Retinal pigment epithelial cell (primary cell): ENCODE measurements at regions not wholly inside any gene's neighbourhood (a gene's known extent, or its start where the extent isn't known, plus 50 kb on each side); places are given as distances from the start of the nearest gene placed in this dataset.
"Not testable (repeated sequence)": the region's sequence is repeated elsewhere in the genome, so short reads cannot be mapped to it uniquely, and the experiment has no call there.

Experiments
- DNase-seq: peaks from one replicate; pipeline ENCODE4 v3.0.0-alpha.2; 2010; ENCODE audit warnings: low read depth
- H3K4me3 ChIP-seq: 2 replicates; pipeline ENCODE4 v1.5.1; 2011; ENCODE audit warnings: mild to moderate bottlenecking, low read length, control low read depth, moderate library complexity
- CTCF ChIP-seq: conservative IDR thresholded peaks from 2 replicates; pipeline ENCODE4 v1.5.1; 2011; ENCODE audit warnings: low read depth, low read length, control low read depth, inconsistent platforms

- TF ChIP-seq CTCF, result no peak
- no peak overlapping the region for H3K4me3 ChIP-seq
- DNase-seq, result no peak
Observed at GRCh38 chr3:36643192-36643591, 121.2 kb downstream of the DCLK3 start.

GRCh38 chr3:36635731-36636130 is 128.6 kb downstream of the DCLK3 start:
- DNase-seq, result no peak
- no peak for TF ChIP-seq CTCF
- no peak overlapping the region for H3K4me3 ChIP-seq

GRCh38 chr3:36633897-36634296 is 130.5 kb downstream of the DCLK3 start:
- not testable (repeated sequence) for H3K4me3 ChIP-seq, DNase-seq

GRCh38 chr3:36633060-36633459 is 131.3 kb downstream of the DCLK3 start:
- TF ChIP-seq CTCF, result no peak
- no peak for DNase-seq
- no peak overlapping the region for H3K4me3 ChIP-seq

GRCh38 chr3:36631549-36631948 is 132.8 kb downstream of the DCLK3 start:
- TF ChIP-seq CTCF, result no peak
- H3K4me3 ChIP-seq, result no peak overlapping the region
- DNase-seq, result no peak

- no peak for TF ChIP-seq CTCF
- H3K4me3 ChIP-seq, result no peak overlapping the region
- no peak for DNase-seq
Observed at GRCh38 chr3:36615861-36616260, 148.5 kb downstream of the DCLK3 start.

GRCh38 chr3:36606871-36607765 is 157.2 kb downstream of the DCLK3 start:
- no peak overlapping the region for H3K4me3 ChIP-seq
- TF ChIP-seq CTCF, result no peak
- DNase-seq, result no peak
